Epidermal melanocyte (primary cell): ENCODE measurements at regions not wholly inside any gene's neighbourhood (a gene's known extent, or its start where the extent isn't known, plus 50 kb on each side); places are given as distances from the start of the nearest gene placed in this dataset.
"Not testable (repeated sequence)": the region's sequence is repeated elsewhere in the genome, so short reads cannot be mapped to it uniquely, and the experiment has no call there.

Experiments
- DNase-seq: peaks from one replicate; pipeline ENCODE4 v3.0.0; 2011; ENCODE audit warnings: low spot score; ENCODE audit not compliant: insufficient read length

DNA sequence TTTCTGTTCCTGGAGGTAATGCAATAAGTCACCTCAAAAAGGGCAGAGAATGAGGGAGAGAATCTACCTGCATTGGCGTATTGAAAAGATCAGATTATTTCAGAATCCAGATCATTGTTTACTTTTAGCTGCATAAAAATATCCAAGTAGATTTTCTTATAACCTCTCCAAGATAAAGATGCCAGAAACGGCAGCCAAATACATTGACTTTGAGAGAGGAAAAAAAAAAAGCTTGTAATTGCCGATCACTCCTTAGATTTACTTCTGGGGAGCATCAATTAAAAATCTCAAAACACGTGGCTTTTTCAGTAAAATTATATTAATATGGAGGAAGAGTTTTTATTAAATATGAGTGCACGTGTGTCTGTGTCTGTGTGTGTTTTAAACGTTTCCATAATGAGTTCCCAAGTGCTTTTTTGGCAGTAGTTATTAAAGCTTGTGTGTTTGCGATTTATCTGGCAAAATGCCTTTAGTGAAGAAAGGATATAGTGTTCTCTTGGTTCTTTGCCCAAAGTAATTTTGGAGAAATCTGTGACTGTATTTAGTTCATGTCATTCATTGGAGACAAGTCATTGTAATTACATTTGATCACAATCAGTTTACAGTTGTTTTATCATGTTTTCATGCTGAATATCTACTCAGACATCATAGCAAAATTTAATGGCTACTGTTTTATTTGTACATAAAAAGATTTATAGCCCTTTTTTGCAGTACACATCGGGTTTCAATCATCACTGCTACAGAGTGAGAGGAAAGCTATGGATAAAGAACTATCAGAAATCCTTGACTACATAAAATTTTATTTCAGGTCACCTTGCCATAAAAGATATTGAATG is 176.1 kb downstream of the TM9SF2 start:
- DNase-seq: peak; percentile 41

DNA sequence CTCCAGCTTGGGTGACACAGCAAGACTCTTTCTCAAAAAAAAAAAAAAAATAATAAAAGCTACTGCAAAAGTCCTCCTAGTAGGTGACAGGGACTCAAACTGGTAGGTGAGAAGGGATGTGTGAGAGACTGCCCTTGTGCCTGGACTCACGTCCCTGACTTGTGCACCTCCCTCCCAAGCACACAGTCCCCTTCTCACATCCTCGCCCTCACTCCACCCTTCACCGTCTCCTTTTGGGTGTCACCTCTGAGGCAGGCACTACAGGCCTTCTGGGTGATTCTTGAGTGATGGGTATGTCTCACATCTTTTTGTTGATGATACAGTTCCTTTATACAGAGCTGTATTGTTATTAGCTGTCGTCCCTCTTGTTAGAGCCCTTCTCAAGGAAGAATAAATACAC is 170.5 kb downstream of the TM9SF2 start:
- DNase-seq: no peak

DNA sequence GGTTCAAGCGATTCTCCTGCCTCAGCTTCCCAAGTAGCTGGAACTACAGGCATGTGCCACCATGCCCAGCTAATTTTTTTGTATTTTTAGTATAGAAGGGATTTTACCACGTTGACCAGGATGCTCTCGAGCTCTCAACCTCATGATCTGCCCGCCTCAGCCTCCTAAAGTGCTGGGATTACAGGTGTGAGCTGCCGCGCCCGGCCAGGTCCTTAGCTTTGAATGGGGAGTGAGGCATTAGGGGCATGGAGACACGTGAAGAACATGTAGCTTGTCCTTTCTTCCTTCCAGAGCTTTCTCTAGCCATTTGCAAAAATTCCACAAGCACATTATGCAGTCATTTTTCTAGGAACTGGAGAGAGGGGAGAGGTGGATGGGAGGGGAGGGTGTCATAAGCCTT is 167.8 kb downstream of the TM9SF2 start:
- DNase-seq: not testable (repeated sequence)

DNA sequence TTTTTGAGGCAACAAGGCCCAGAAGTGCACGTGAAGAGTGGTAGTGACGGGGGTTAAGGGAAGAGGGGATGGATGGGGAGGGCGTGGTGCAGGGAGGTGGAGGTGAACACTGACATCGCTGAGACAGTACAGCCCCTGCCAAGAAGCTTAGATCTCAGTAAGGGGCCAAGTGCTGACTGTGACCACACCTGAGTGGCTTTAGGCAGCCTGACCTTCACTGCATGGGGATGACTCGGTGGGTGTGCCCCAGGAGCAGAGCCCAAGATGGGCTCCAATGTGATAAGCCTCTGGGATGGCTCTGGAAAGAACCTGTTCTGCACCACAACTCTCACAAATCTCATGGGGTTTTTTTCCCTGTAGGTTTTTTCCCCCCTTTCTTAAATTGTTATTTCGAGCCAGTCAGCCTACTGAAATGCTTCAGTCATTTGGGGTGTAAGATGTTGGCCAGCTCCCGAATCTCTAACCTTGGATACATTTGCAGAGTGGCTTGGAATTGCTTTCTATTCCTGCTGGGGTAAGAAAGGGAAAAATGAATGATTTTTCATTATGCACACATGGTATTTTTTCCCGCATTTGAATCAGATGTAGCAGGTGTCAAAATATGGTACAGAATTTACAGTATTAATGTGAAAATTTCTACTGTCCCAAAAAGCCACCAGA is 165.0 kb downstream of the TM9SF2 start:
- DNase-seq: no peak

DNA sequence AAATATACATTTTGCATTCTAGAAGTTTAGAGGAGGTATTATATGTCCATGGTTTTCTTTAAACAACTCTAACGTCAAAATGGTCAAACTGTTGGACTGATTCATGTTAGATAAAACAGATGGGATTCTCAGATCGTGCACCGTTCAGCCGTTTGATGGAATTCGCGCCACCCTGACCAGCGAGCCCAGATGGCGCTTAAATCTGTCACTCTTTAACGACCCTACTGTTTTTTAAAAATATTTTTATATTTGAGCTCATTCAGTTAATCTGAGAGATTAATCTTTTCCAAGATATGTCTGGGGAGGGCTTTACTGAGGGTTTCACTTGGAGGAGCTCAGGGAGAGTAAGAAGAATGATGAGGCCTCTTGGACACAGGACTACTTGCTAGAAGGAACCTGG is 164.4 kb downstream of the TM9SF2 start:
- no peak for DNase-seq

DNA sequence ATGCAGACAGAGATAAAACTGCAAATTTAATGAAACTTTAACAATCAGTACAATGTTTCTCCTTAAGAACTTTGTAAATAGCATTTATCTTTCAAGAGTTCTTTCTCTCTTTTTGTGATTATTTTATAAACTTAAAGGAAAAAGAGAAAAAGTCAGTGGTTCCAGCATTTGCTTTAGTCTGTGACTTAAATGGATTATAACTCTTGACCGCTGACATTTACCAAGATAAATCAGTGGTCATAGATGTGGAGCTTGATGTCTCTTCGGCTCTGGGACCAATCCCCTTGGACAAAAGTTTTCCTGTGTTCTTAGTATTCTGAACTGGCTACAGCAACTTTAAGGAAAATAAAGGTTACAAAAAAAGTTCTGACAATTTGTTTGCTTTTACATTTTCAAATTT is 162.6 kb downstream of the TM9SF2 start:
- DNase-seq: no peak

DNA sequence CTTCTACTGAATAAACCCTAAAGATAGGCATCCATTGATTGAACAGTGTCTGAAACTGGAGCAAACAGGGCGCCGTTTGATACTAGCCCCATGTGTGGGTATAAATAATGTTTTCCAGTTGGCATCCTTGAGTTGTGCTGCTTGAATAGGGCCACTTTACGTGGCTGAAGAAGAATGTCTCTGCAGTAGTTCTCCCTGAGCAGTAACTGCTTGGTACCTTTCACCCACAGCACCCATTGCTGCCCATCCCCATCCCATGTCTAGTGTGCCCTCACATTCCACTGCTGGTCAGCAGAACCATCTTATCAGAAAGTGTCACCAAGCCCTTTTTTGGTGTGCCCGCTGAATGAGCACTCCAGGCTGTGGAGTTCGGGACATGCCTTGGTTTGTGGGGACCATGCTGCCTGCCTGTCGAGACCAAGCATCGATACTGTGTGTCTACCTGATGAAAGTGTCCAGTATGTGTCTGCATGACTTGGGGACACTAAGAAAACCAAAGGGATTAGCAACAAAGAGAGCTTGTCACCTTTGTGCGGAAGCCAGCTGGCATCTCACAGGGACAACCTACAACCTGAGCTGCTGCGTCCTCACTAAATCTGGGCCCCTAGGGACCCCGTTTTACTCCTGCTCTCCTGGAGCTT is 162.0 kb downstream of the TM9SF2 start:
- DNase-seq: no peak

DNA sequence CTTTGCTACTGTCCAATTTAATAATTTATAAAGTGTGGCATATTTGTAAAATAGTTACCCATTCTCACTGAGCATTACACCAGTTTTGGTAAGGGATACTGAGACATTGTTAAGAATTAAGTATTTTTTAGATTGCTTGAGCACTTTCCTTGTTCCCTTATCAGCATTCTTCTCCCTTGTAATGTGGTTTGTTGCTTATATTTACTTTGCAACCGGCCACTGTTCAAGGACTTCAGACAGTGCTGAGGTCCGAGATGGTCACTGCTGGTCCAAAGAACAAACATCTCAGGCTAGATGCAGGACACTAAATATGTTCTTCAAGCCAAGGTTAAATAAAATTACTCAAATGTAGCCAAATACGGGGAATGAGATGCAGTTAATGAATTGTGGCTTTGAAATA is 161.4 kb downstream of the TM9SF2 start:
- no peak for DNase-seq

DNA sequence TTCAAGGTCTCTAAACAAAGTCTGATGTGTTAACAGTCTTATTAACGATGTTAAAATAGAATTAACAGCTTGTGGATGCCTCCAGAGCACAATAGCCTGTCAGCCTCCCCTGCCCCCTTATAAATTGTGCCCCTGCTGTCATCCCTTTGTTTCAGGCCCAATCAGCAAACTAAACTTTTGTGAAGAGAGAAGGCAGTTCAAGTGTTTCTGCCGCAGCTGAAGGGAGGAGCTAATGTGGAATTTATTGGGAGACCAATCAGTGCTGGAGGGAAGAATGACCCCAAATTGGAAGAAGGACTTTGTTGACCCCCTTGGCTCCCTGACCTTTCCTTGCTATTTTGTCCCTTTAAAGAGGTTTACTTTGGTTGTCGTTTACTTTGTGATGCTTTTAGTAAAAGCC is 160.5 kb downstream of the TM9SF2 start:
- DNase-seq: no peak

DNA sequence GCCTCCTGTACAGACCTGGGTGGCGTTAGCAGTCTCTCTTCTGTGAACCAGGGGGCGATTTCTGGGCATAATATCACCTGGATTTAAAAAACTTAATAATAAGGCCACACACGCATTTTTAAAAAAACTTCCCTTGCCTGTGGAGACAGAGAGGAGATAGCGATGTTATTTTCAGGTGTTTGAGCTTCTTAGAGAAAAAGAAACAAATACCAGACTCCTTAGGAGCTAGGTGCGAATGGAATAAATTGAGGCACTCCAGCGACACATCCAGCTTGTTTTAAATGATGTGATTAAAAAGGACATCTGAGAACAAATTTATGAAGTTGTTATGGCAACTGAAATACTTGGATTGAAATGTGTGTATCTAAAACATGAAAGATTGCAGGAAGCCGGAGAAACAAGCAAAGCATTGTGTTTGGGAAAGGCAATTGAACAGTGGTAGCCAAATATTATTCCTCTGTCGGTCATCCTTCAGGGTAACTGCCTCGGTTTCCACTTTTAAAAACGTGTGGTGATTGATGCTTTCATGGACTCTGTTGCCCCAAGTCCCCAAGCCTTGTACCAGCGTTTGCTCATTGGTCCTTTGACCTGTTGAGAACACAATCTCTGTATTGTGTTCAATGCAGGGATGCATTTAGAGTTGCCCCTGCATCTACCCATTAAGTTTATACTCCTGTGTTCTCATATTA is 158.7 kb downstream of the TM9SF2 start:
- DNase-seq: no peak

DNA sequence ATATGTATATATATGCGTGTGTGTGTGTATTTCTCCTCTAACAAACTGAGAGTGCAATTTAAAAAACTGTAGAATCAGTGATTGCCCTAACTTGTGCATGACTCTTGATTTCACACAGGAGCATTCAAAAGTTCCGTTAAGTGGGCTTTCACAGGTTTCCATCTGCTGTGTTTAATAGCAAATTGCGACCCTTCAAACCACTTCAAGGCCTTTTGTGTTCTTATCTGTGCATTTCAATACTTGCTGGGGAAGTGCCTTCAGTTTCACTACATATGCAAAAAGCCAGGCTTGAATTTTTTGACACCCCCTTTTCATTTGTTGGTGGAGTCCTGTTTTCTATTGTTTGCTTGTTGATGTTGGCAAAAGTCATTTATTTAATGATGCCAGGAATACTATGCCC is 158.0 kb downstream of the TM9SF2 start:
- no peak for DNase-seq

DNA sequence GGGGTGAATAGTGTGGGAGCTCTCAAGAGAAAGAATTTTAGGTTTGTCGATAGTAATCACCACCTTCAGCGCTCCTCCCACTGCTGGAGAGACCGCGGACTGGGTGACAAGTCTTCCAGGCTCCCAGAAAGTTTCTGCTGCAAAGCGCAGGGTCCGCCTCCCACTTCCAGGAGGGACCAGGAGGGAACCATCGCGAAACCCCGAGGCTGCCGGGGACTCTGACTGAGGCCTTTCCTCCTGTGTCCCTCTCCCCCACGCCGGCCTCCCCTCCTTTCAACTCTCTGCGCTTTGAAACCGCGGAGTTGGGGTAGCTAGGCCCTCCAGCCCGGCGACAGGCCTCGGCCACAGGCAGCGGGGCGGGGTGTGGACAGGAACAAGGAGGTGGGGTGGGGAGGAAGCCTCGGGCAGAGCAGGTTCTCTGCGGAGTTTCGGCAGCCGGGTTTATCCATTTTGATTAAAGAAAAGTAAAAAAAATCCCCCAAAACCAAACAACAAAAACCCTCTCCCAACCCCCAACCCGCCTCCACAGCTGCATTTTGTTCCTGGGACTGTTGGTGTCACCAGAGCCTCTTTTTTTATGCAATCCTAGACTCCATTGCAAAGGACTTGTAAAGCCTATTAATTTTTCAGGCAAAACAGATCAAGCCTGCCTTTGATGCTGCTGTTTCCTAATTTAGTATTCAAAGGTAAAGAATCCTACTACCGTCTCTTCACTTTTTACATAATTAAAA is 157.2 kb downstream of the TM9SF2 start:
- DNase-seq: no peak

DNA sequence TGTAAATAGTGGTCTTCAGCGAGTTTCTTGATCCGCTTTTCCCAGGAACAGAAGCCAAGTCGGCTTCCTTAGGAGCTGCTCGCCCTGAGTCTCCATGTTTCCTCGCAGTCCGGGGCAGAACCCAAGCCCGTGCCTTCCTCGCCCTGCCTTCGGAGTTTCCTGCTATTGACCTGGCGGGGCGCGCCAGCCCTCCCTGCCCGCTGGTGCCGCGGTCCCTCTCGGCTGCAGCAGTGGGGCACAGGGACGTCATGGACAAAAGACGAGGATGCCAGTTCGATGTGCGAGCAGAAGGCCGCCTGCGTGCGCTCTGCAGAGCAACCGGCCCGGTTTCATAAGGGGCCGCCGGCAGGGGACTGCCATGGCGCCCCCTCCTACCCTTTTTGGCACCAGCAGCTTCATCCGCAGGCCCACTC is 156.6 kb downstream of the TM9SF2 start:
- DNase-seq: no peak

DNA sequence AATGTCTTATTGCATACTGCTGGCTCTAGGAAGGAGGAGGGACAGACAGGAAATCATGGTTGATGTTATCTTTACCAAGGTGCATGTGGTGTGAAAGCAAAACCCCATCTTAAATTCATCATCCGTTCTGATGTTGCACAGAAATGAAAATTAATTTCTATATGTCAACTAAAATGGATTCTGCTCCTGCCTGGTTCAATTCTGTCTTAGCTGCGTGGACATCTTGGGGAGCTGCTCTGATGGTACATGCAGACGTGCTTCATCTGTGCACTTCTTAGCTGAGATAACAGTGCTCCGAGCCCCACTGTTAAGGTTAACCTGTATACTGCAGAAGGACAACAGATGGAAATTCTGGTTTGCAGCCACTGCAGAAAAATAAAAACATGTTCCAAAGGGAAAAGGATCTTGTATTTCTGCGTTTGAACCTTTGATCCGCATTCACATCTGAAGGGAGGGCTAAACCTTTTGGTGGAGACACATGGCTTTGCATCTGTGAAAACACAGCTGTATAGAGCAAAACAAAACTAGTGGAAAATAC is 155.6 kb downstream of the TM9SF2 start:
- no peak for DNase-seq

DNA sequence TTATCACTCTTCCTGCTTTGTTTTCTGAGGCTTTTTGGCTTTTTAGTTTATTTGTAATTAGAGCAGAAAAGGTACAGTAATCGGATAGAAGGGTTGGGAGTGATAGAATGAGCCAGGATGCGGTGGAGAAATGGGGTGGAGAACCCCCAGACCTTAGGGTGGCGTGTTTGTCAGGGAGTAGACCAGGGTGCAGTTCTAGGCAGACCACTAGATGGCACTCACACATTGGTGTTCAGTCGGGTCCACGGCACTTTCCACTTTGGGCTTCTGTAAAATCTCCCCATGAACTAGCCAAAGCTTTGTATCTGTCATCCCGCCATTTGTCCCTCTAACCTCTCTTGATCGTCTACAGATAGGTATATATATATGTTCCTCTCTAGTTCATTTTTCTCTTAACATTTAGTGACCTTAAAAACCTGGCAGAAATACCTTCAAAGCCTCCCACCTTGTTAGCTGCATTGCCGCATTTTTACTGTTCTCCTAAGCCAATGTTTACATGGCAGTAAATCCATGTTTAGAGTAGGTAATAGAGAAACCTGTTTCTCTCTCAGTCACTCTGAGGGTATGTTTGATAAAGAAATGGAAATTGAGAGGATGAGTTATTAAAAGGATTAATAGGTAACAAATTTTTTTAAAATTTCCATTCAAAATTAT is 154.9 kb downstream of the TM9SF2 start:
- peak; percentile 63 for DNase-seq

DNA sequence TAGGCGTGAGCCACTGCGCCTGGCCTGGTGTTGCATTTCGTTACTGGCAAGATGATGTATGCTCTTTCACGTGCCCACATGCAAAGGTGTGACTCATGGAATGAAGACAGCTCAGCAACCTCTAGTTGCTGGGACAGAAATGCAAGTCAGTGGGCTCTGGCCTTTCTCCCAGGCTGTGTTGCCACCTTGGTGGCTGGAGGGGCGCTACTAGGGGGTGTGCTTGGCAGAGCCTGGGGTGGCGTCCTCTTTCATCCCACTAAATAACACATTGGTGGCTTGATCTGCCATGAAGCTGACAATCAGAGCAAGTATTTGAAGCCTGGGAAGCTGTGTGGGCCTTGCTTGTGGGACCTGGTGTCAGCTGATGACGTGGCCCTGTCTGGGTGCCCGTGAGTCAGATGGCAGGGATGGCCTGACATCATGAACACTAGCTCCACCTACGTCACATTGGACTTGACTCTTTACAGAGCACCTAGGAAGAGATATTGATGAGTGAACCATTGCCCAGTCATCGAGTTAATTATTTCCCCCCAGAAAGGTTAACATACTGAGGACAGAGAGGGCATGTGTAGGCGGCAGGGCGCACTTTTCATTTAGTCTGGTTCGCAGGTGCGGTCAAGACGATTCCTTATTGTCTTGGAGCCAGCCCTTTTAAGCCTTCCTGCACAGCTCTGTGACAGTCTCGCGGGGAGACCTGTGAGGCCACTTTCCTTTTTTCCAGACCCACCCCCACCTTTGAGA is 154.2 kb downstream of the TM9SF2 start:
- no peak for DNase-seq

DNA sequence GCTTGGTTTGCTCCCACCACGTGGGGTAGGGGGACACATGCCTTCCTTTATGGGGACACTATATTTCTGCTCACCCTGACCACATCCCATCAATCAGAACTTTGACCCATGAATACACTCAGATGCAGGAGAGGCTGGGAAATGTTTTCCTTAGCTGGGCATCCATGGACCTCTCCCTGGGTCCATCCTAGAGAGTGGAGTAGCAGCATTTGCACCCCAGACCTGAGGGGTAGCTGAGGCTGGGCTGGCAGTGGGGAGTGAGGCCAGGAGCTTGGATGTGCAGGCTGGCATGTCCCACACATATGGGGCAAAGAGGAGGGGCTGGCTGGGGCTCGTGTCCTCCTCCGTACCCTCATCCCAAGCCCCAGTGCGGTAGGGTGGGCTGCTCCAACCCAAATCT is 152.8 kb downstream of the TM9SF2 start:
- DNase-seq: no peak

DNA sequence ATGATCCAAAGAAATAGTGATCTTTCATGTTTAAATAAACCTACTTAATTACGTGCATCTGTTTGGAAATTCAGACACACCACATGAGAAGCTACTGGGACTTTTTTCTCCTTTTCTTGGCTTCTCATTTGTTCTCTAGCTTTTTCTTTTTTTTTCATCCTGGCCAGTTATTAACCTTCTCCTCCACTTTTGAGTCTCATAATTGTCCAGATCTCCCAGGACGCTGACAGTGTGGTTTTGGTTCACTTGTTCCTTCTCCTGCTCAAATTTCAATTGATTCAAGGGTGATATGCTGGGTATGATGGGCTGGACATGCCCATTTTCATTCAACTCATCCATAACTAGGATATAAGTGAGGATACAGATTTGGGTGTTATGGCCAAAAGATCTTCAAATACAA is 152.3 kb downstream of the TM9SF2 start:
- no peak for DNase-seq

DNA sequence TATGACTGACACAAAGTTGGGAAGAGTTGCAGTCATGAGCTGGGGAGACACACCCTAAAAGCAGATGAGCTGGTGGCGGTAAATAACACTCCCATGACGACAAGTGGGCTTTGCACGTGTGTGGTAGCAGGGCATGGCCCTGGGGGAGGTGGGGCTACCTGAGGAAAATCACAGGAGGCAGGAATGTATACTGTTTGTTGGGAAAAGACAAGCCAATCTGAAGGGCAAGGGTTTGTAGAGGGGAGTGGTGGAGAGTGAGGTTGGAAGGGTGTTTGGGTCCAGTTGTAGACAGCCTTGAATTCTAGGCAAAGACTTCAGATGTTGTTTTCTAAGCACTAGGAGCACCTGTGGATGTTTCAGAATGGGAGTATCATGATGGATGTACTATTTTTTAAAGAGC is 151.6 kb downstream of the TM9SF2 start:
- no peak for DNase-seq

DNA sequence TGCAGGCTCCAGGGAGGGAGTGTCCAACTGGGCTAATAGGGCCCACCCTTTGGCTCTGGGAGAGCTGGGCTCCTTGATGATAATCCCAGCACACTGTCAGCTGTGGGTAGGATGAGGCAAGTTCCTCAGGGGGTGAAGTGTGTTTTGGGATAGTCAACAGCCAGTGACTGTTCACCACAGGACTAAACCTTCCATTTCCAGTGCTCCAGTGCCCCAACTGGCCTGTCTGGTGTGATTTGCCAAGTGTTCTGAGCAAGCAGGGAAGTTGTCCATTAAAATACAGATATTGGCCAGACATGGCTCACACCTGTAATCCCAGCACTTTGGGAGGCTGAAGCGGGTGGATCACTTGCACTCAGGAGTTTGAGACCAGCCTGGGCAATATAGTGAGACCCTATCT is 150.9 kb downstream of the TM9SF2 start:
- no peak for DNase-seq
